Loucy (cell line): ENCODE measurements at regions not wholly inside any gene's neighbourhood (a gene's known extent, or its start where the extent isn't known, plus 50 kb on each side); places are given as distances from the start of the nearest gene placed in this dataset.

ENCODE experiments used
- CTCF ChIP-seq: fragments of 200-600 bp; sonication (generic); conservative IDR thresholded peaks from 2 replicates; pipeline ENCODE4 v1.5.1; 2014; ENCODE audit warnings: mild to moderate bottlenecking, antibody characterized with exemption, low read length
- EZH2phosphoT487 ChIP-seq: fragments of 200-600 bp; IDR thresholded peaks from 2 replicates; pipeline ENCODE4 v1.6.1; 2018; ENCODE audit warnings: antibody characterized with exemption, mild to moderate bottlenecking, moderate library complexity, borderline replicate concordance

GRCh38 chr13:105328212-105328611 lies 1207.2 kb downstream of the EFNB2 start:
- no peak for TF ChIP-seq EZH2phosphoT487
- TF ChIP-seq CTCF = no peak
